ENCODE measurements at regions not wholly inside any gene's neighbourhood (a gene's known extent, or its start where the extent isn't known, plus 50 kb on each side); places are given as distances from the start of the nearest gene placed in this dataset.

GRCh38 chr4:66016240-66016639, 346.0 kb upstream of the EPHA5 start:
- TF ChIP-seq EZH2 (IDR thresholded peaks at IDR 0.05; ENCODE audit: low read length, missing control alignments) (no peak), CTCF (conservative IDR thresholded peaks at IDR 0.05 in 1 of 2, IDR thresholded peaks at IDR 0.05 in 1 of 2; ENCODE audit: low read depth in 1 of 2, low read length in 2 of 2) (no peak)
